Right atrium auricular region (tissue), 2 donors: ENCODE measurements at regions not wholly inside any gene's neighbourhood (a gene's known extent, or its start where the extent isn't known, plus 50 kb on each side); places are given as distances from the start of the nearest gene placed in this dataset.

Experiments used
- DNase-seq: peaks from one replicate; pipeline ENCODE4 v3.0.0-alpha.2; 2019; ENCODE audit warnings: low spot score
- H3K27ac ChIP-seq, 2 donors: fragments of 200-600 bp; sonication (generic); 1 replicate in 1 of 2; 2 replicates in 1 of 2; pipeline ENCODE4 v1.5.1; 2016 to 2019
- H3K27me3 ChIP-seq, 2 donors: fragments of 200-600 bp; sonication (generic); one replicate each; pipeline versions ENCODE4 v1.5.1 to v1.6.0; 2017 to 2019
- H3K36me3 ChIP-seq: fragments of 200-600 bp; sonication (generic); one replicate; pipeline ENCODE4 v1.5.1; 2016
- H3K4me1 ChIP-seq, 2 donors: fragments of 200-600 bp; sonication (generic); one replicate each; pipeline versions ENCODE4 v1.5.1 to v1.6.0; 2017 to 2019
- H3K4me3 ChIP-seq, 2 donors: fragments of 200-600 bp; sonication (generic); 1 replicate in 1 of 2; 2 replicates in 1 of 2; pipeline ENCODE4 v1.5.1; 2017 to 2019; ENCODE audit warnings: mild to moderate bottlenecking in 1 of 2, moderate library complexity in 1 of 2
- H3K9me3 ChIP-seq, 2 donors: fragments of 200-600 bp; sonication (generic); one replicate each; pipeline ENCODE4 v1.5.1; 2019
- TF ChIP-seq, protein P1 (sequence below), 2 donors: fragments of 200-600 bp; sonication (generic); IDR thresholded peaks; one replicate each; pipeline ENCODE4 v1.5.1; 2019; ENCODE audit warnings: antibody characterized with exemption in 2 of 2

DNA sequence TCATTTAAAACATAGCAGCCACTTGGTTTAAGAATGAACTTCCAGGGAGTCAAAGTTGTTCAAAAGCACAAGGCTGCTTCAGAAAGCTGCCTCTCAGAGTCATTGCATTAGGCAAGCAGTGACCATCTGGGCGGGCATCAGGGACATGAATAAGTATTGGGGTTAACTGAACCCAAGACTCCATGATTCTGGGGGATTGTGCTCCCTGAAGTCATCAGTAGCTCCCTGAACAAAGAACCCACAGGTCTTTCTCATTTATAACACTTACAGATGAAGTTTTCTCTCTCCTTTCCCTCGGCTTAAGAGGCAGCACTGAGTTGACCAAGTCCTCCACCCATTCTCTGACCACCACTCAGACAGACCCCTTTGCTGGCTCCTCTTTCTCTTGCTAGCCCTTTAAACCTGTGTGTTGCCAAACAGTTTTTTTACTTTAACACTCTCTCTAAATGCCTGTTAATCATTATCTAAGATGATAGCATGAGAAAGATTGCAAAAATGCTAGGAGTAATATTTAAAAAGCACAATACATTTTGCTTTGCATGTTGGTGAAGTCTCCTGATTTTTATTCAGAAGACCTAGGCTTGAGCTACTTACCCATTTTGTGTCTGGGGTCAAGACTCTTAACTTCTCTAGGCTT is 77.0 kb upstream of the ARHGAP29 start:
- DNase-seq: no peak
- TF ChIP-seq, protein P1, sequence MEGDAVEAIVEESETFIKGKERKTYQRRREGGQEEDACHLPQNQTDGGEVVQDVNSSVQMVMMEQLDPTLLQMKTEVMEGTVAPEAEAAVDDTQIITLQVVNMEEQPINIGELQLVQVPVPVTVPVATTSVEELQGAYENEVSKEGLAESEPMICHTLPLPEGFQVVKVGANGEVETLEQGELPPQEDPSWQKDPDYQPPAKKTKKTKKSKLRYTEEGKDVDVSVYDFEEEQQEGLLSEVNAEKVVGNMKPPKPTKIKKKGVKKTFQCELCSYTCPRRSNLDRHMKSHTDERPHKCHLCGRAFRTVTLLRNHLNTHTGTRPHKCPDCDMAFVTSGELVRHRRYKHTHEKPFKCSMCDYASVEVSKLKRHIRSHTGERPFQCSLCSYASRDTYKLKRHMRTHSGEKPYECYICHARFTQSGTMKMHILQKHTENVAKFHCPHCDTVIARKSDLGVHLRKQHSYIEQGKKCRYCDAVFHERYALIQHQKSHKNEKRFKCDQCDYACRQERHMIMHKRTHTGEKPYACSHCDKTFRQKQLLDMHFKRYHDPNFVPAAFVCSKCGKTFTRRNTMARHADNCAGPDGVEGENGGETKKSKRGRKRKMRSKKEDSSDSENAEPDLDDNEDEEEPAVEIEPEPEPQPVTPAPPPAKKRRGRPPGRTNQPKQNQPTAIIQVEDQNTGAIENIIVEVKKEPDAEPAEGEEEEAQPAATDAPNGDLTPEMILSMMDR (IDR thresholded peaks at IDR 0.05): no peak
- H3K4me3 ChIP-seq: no peak overlapping the region
- H3K36me3 ChIP-seq: no peaks in the 10 kb centered on the region
- no peaks in the 10 kb centered on the region for H3K4me1 ChIP-seq
- no peak overlapping the region for H3K27ac ChIP-seq
- H3K9me3 ChIP-seq: no peaks in the 10 kb centered on the region
- no peaks in the 10 kb centered on the region for H3K27me3 ChIP-seq

DNA sequence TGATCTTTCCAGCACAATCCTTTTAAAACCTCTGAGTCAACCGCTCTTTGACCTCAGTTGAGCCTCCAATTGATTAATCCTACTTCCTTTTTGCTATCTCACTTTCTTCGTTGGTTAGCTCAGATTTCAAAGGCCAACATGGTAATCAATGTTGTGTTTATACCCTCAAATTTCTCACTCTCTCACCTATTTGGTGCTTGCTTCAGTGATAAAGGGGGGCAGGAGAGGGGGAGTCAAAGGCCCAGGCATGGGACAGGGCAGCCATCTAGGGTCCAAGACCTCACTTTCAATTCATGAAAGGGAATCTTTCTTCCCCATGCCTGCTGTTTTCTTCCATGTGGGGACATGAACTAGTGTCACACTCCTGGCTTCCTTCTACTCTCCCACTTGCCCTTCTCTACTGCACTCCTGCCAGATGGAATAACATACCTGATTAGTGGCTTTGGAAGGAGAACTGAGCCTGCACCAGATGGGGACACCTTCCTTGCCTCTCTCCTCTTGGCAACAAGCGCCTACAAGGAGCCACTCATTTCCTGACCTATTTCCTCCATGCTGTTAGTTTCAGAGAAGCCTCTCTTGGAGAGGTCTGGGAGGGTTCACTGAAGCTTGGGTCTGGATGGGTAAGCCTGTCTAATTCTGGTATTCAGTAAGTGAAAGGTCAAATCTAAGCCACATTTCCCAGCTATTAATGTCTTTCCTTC is 73.3 kb upstream of the ARHGAP29 start:
- Histone ChIP-seq H3K36me3 (no peaks in the 10 kb centered on the region), H3K4me1 (peaks cover 0 to 9% of the 10 kb centered on the region in 2 donors), H3K4me3 (no peak overlapping the region), H3K9me3 (no peaks in the 10 kb centered on the region), H3K27ac (no peak overlapping the region), H3K27me3 (no peaks in the 10 kb centered on the region)
- TF ChIP-seq, protein P1 (IDR thresholded peaks at IDR 0.05): no peak
- no peak for DNase-seq

DNA sequence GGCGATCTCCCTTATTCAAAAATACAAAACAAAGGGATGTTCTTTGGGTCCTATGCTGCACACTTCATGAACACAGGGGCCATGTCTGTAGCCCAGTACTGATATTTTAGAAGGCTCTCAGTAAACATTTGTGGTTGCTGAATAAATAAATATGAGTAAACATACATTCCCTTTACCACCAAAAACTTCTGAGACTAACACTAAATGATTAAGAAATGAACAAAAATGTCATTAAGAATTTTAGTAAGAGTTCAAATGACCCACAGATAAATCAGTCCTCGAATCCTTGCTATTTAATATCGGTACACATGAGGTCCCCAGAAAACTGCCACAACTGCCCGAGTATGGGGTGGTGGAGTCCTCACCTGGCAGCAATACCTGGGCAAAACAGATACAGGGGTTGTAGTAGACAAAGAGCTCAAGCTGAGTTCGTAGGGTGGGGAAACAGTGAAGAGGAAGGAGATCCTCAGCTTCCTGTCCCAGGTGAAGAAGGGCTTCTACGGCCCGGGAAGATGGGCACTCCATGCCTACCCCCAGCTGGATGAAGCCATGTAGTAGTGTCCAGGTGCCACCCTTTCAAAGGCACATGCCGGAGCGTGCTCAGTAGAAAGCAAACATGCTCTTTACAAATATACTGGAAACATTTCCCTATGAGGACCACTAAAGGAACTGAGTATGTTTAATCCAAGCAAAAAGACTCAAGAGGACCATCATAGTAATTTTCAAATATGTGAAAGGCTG is 72.6 kb upstream of the ARHGAP29 start:
- Histone ChIP-seq H3K36me3 (no peaks in the 10 kb centered on the region), H3K27ac (no peak overlapping the region), H3K4me1 (peaks cover 0 to 9% of the 10 kb centered on the region in 2 donors), H3K9me3 (no peaks in the 10 kb centered on the region), H3K27me3 (no peaks in the 10 kb centered on the region), H3K4me3 (no peak overlapping the region)
- no peak for DNase-seq
- TF ChIP-seq, protein P1 (IDR thresholded peaks at IDR 0.05): no peak

DNA sequence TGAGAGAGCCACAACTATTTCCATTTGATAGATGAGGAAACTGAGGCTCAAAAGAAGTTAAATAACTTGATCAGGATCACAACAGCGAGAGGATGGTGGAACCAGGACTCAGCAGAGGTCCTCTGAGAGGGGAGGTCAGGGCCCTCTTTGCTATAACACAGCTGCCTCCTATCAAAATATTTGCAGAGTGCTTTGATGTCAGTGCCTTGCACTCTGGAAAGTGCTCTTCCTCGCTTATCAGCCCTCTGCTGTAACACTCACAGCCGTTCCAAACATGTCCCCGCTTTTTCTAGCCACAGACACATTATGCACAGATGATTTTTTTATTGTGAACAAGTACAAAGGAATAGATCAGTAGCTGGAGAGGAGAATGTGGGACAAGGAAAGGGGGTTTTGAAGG is 71.8 kb upstream of the ARHGAP29 start:
- Histone ChIP-seq H3K9me3 (no peaks in the 10 kb centered on the region), H3K4me1 (peaks cover 0 to 9% of the 10 kb centered on the region in 2 donors), H3K4me3 (no peak overlapping the region), H3K36me3 (no peaks in the 10 kb centered on the region), H3K27me3 (no peaks in the 10 kb centered on the region), H3K27ac (no peak overlapping the region)
- DNase-seq: no peak
- TF ChIP-seq, protein P1 (IDR thresholded peaks at IDR 0.05): no peak

DNA sequence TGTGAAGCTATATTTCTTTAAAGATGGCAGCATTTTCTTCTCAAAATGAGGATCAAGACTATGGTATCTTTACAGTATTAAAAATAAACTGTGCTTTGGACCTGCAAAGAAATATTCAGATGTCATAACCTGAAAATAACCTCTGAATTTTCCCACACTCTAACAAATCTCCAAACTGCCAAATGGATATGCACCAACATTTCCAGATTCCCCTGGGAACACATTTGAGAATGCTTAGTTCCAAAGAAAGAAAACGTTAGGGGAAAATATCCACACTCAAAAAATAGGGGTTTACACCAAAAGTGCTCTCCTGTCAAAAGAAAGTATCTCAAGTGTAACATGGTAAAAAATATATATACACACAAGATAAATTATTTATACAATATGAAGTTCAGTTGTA is 69.1 kb upstream of the ARHGAP29 start:
- DNase-seq: no peak
- no peak overlapping the region for H3K27ac ChIP-seq
- H3K36me3 ChIP-seq: no peaks in the 10 kb centered on the region
- peaks cover 0 to 9% of the 10 kb centered on the region in 2 donors for H3K4me1 ChIP-seq
- TF ChIP-seq, protein P1 (IDR thresholded peaks at IDR 0.05): no peak
- no peaks in the 10 kb centered on the region for H3K27me3 ChIP-seq
- H3K9me3 ChIP-seq: no peaks in the 10 kb centered on the region
- no peak overlapping the region for H3K4me3 ChIP-seq
